ENCODE measurements at regions not wholly inside any gene's neighbourhood (a gene's known extent, or its start where the extent isn't known, plus 50 kb on each side); places are given as distances from the start of the nearest gene placed in this dataset.

DNA sequence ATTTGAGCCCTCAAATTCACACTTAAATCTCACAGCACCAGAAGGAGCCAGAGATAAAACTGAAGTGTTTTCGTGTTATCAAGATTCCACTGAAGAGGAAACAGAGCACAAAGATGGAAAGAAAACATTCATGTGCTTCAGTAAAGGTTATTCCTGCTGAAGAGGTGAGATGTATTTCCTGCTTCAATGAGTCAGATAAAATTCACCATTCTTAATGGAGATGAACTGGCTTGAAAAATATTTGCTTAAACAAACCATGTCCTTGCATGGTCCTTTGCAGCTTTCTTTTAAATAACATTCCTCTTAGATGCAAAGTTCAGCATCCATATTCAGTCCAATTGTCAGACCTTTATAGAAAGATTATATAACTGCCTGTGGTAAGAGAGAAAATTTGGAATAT is 294.2 kb downstream of the IPMK start:
- Histone ChIP-seq H3K27me3 (ENCODE audit: insufficient read depth, low read depth) (no peaks in the 10 kb centered on the region), H3K4me1 (ENCODE audit: low read depth, poor library complexity, severe bottlenecking) (peaks cover 13% of the 10 kb centered on the region), H4K20me1 (ENCODE audit: insufficient read depth) (no peaks in the 10 kb centered on the region), H2AFZ (ENCODE audit: low read depth) (no peak overlapping the region), H3K36me3 (ENCODE audit: insufficient read depth) (no peaks in the 10 kb centered on the region), H3K9ac (no peak overlapping the region), H3K4me3 (IDR thresholded peaks at IDR 0.05; ENCODE audit: insufficient read depth, low read depth, low read length) (no peak overlapping the region), H3K79me2 (ENCODE audit: insufficient read depth, low read depth) (peaks cover 18% of the 10 kb centered on the region; the same call in 1 of the 2 replicates), H3K4me2 (no peak overlapping the region), H3K27ac (no peak overlapping the region)
- TF ChIP-seq, protein P1, sequence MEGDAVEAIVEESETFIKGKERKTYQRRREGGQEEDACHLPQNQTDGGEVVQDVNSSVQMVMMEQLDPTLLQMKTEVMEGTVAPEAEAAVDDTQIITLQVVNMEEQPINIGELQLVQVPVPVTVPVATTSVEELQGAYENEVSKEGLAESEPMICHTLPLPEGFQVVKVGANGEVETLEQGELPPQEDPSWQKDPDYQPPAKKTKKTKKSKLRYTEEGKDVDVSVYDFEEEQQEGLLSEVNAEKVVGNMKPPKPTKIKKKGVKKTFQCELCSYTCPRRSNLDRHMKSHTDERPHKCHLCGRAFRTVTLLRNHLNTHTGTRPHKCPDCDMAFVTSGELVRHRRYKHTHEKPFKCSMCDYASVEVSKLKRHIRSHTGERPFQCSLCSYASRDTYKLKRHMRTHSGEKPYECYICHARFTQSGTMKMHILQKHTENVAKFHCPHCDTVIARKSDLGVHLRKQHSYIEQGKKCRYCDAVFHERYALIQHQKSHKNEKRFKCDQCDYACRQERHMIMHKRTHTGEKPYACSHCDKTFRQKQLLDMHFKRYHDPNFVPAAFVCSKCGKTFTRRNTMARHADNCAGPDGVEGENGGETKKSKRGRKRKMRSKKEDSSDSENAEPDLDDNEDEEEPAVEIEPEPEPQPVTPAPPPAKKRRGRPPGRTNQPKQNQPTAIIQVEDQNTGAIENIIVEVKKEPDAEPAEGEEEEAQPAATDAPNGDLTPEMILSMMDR (conservative IDR thresholded peaks at IDR 0.05; ENCODE audit: low read depth, low read length): no peak

DNA sequence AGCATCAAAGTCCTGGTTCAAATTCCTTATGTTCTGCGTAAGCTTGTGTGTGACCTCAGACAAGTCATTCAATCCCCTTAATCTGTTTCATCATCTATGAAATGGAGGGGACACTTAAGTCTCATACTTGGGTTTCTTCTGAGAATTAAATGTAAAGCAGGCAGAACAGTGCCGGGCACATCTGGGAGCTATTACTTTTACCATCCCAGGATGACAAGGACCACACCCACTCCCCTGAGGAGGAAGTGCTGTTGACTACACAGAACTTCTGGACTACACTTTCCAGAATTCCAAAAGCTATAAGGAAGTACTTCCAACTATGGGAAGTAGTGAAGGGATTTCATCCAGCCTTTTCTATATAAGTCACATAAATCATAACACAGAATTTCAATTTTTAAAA is 294.9 kb downstream of the IPMK start:
- no peak overlapping the region for H2AFZ ChIP-seq (ENCODE audit: low read depth)
- no peak overlapping the region for H3K4me3 ChIP-seq (IDR thresholded peaks at IDR 0.05; ENCODE audit: insufficient read depth, low read depth, low read length)
- H3K27me3 ChIP-seq (ENCODE audit: insufficient read depth, low read depth): no peaks in the 10 kb centered on the region
- no peak overlapping the region for H3K4me2 ChIP-seq
- no peak overlapping the region for H3K9ac ChIP-seq
- H3K79me2 ChIP-seq (ENCODE audit: insufficient read depth, low read depth): peaks cover 16% of the 10 kb centered on the region; the same call in 1 of the 2 replicates
- H3K27ac ChIP-seq: no peak overlapping the region
- TF ChIP-seq, protein P1 (conservative IDR thresholded peaks at IDR 0.05; ENCODE audit: low read depth, low read length): no peak
- peaks cover 13% of the 10 kb centered on the region for H3K4me1 ChIP-seq (ENCODE audit: low read depth, poor library complexity, severe bottlenecking)
- no peaks in the 10 kb centered on the region for H4K20me1 ChIP-seq (ENCODE audit: insufficient read depth)
- no peaks in the 10 kb centered on the region for H3K36me3 ChIP-seq (ENCODE audit: insufficient read depth)

DNA sequence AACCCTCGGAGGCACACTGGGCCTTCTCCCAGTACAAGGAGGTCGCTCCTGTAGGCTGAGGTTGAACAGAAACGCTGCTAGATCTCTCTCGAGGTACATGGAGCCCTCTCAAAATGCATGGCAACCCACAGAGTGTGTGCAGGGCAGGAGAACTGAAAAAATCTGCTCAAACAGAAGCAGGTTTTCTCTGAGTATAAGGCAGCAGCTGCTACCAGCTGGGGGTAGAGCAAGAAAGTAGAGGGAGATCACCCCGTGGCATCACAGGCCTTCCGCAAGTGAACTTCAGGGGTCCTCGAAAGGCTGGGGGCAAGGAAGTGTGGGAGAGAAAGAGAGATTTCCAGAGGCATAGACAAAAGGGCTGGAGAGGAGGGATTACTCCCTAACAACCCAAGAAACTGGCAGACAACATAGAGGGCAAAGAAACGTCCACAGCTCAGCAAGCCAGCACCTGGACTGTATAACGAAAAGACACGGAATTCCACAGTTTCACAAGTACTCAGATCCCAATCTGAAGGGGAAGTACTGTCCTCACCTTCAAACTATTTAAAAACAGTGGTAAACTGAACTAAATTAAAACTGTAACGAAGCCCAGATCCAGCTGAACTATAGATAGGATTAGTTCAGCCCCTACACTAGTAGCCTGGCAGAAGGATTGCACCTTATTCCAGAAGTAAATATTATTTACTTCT is 299.2 kb downstream of the IPMK start:
- no peaks in the 10 kb centered on the region for H4K20me1 ChIP-seq (ENCODE audit: insufficient read depth)
- peaks cover 6% of the 10 kb centered on the region; the same call in 1 of the 2 replicates for H3K79me2 ChIP-seq (ENCODE audit: insufficient read depth, low read depth)
- no peaks in the 10 kb centered on the region for H3K36me3 ChIP-seq (ENCODE audit: insufficient read depth)
- H3K4me2 ChIP-seq: no peak overlapping the region
- H3K4me1 ChIP-seq (ENCODE audit: low read depth, poor library complexity, severe bottlenecking): peaks cover 13% of the 10 kb centered on the region
- H3K27ac ChIP-seq: no peak overlapping the region
- H3K9ac ChIP-seq: no peak overlapping the region
- H3K4me3 ChIP-seq (IDR thresholded peaks at IDR 0.05; ENCODE audit: insufficient read depth, low read depth, low read length): no peak overlapping the region
- TF ChIP-seq, protein P1 (conservative IDR thresholded peaks at IDR 0.05; ENCODE audit: low read depth, low read length): no peak
- no peaks in the 10 kb centered on the region for H3K27me3 ChIP-seq (ENCODE audit: insufficient read depth, low read depth)
- H2AFZ ChIP-seq (ENCODE audit: low read depth): no peak overlapping the region

DNA sequence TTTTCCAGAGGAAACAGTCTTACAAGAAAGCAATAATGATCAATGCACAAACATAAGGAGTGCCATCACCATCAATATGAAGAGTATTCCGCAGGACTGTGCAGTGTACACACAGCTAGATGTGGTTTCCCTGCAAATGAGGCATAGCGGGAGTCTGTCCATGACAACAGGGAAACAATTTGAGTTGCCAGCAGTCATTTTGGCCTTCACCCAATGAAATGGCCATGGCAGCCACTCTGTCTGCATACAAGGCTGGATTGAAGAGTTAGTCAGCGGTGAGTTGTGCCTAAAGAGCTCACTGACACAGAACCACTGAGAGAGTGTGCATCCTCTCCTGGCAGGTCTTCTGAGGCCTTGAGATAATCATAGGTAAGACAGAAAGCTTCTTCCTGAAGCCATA is 303.3 kb downstream of the IPMK start:
- Histone ChIP-seq H3K4me2 (no peak overlapping the region), H3K27ac (no peak overlapping the region), H3K4me3 (IDR thresholded peaks at IDR 0.05; ENCODE audit: insufficient read depth, low read depth, low read length) (no peak overlapping the region), H2AFZ (ENCODE audit: low read depth) (no peak overlapping the region), H3K9ac (no peak overlapping the region), H3K4me1 (ENCODE audit: low read depth, poor library complexity, severe bottlenecking) (peaks cover 6% of the 10 kb centered on the region), H3K27me3 (ENCODE audit: insufficient read depth, low read depth) (no peaks in the 10 kb centered on the region), H4K20me1 (ENCODE audit: insufficient read depth) (no peaks in the 10 kb centered on the region), H3K79me2 (ENCODE audit: insufficient read depth, low read depth) (peaks cover 6% of the 10 kb centered on the region; the same call in 1 of the 2 replicates), H3K36me3 (ENCODE audit: insufficient read depth) (no peaks in the 10 kb centered on the region)
- TF ChIP-seq, protein P1 (conservative IDR thresholded peaks at IDR 0.05; ENCODE audit: low read depth, low read length): no peak

All from KMS-11 (cell line).